ENCODE measurements at regions not wholly inside any gene's neighbourhood (a gene's known extent, or its start where the extent isn't known, plus 50 kb on each side); places are given as distances from the start of the nearest gene placed in this dataset.

DNA sequence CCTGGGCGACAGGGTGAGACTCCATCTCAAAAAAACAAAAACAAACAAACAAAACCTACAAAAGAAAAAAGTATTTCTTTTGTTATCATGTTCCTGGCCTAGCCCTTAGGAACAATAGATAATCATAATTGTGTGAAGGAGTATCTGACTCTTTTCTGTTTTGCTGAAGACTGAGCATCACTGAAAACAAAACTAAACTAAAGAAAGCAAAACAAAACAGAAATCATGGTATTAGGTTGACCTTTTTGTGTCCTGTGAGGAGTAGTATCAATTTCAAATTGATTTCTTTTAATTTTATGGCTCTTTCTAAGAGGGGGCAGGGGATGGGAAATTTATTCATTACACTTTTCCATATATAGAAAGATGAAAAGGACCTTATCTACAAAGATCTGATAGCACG, 246.0 kb downstream of the YTHDC2 start:
- H3K4me3 ChIP-seq (ENCODE audit: low read depth in 2 of 2, low read length in 2 of 2): no peak overlapping the region
- H3K27ac ChIP-seq (ENCODE audit: low read length): no peak overlapping the region
- no peaks in the 10 kb centered on the region for H3K4me1 ChIP-seq (ENCODE audit: control insufficient read depth, insufficient read depth, low read length)
- ChIA-PET POLR2A (no interaction called here), CTCF (no interaction called here)
- H3K36me3 ChIP-seq (ENCODE audit: control insufficient read depth, insufficient read depth, low read length): no peaks in the 10 kb centered on the region
- no peak for DNase-seq (ENCODE audit: low read depth, low spot score)
- no TSS peak for BruUV-seq (replicated peaks)
- H3K9me3 ChIP-seq (ENCODE audit: control insufficient read depth, insufficient read depth, low read depth, low read length): no peaks in the 10 kb centered on the region
- ATAC-seq: no peak
- in situ Hi-C loops (cut with HindIII; ENCODE audit: low pct_unique_long_range_greater_than_20kb, low sequenced_read_pairs): no loop called here
- H3K27me3 ChIP-seq (ENCODE audit: control insufficient read depth, insufficient read depth, low read length): no peaks in the 10 kb centered on the region
- TF ChIP-seq CTCF (IDR thresholded peaks at IDR 0.05): no peak
- TF ChIP-seq TCF7L2 (IDR thresholded peaks at IDR 0.05; ENCODE audit: low read depth, low read length): no peak
- no peak for TF ChIP-seq SIN3A (IDR thresholded peaks at IDR 0.05; ENCODE audit: borderline replicate concordance, insufficient read depth, low read depth, low read length)
- TF ChIP-seq, protein P1, sequence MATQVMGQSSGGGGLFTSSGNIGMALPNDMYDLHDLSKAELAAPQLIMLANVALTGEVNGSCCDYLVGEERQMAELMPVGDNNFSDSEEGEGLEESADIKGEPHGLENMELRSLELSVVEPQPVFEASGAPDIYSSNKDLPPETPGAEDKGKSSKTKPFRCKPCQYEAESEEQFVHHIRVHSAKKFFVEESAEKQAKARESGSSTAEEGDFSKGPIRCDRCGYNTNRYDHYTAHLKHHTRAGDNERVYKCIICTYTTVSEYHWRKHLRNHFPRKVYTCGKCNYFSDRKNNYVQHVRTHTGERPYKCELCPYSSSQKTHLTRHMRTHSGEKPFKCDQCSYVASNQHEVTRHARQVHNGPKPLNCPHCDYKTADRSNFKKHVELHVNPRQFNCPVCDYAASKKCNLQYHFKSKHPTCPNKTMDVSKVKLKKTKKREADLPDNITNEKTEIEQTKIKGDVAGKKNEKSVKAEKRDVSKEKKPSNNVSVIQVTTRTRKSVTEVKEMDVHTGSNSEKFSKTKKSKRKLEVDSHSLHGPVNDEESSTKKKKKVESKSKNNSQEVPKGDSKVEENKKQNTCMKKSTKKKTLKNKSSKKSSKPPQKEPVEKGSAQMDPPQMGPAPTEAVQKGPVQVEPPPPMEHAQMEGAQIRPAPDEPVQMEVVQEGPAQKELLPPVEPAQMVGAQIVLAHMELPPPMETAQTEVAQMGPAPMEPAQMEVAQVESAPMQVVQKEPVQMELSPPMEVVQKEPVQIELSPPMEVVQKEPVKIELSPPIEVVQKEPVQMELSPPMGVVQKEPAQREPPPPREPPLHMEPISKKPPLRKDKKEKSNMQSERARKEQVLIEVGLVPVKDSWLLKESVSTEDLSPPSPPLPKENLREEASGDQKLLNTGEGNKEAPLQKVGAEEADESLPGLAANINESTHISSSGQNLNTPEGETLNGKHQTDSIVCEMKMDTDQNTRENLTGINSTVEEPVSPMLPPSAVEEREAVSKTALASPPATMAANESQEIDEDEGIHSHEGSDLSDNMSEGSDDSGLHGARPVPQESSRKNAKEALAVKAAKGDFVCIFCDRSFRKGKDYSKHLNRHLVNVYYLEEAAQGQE (IDR thresholded peaks at IDR 0.05; ENCODE audit: insufficient read depth in 1 of 2, low read depth in 2 of 2, low read length in 1 of 2): no peak
- TF ChIP-seq POLR2AphosphoS5 (IDR thresholded peaks at IDR 0.05; ENCODE audit: low read depth, low read length): no peak
- intact Hi-C loops (cut with micrococcal nuclease; ENCODE audit: unreplicated experiment): no loop called here

GRCh38 chr5:113760486-113760885, 247.0 kb downstream of the YTHDC2 start:
- in situ Hi-C loops (cut with HindIII; ENCODE audit: low pct_unique_long_range_greater_than_20kb, low sequenced_read_pairs): no loop called here
- no peak for DNase-seq (ENCODE audit: low read depth, low spot score)

More at GRCh38 chr5:113760486-113760885, 247.0 kb downstream of the YTHDC2 start:
- no peaks in the 10 kb centered on the region for H3K4me1 ChIP-seq (ENCODE audit: control insufficient read depth, insufficient read depth, low read length)
- TF ChIP-seq, protein P1 (IDR thresholded peaks at IDR 0.05; ENCODE audit: insufficient read depth in 1 of 2, low read depth in 2 of 2, low read length in 1 of 2): no peak
- TF ChIP-seq CTCF (IDR thresholded peaks at IDR 0.05): no peak
- no peak for TF ChIP-seq SIN3A (IDR thresholded peaks at IDR 0.05; ENCODE audit: borderline replicate concordance, insufficient read depth, low read depth, low read length)
- no peak for TF ChIP-seq POLR2AphosphoS5 (IDR thresholded peaks at IDR 0.05; ENCODE audit: low read depth, low read length)
- TF ChIP-seq TCF7L2 (IDR thresholded peaks at IDR 0.05; ENCODE audit: low read depth, low read length): no peak
- no peaks in the 10 kb centered on the region for H3K9me3 ChIP-seq (ENCODE audit: control insufficient read depth, insufficient read depth, low read depth, low read length)
- intact Hi-C loops (cut with micrococcal nuclease; ENCODE audit: unreplicated experiment): no loop called here
- no peak overlapping the region for H3K4me3 ChIP-seq (ENCODE audit: low read depth in 2 of 2, low read length in 2 of 2)
- POLR2A ChIA-PET: no interaction called here
- no peaks in the 10 kb centered on the region for H3K27me3 ChIP-seq (ENCODE audit: control insufficient read depth, insufficient read depth, low read length)
- CTCF ChIA-PET: no interaction called here
- no peaks in the 10 kb centered on the region for H3K36me3 ChIP-seq (ENCODE audit: control insufficient read depth, insufficient read depth, low read length)
- no peak overlapping the region for H3K27ac ChIP-seq (ENCODE audit: low read length)
- no TSS peak for BruUV-seq (replicated peaks)
- ATAC-seq: no peak

Data from Panc1 (cell line).